ENCODE measurements at regions not wholly inside any gene's neighbourhood (a gene's known extent, or its start where the extent isn't known, plus 50 kb on each side); places are given as distances from the start of the nearest gene placed in this dataset.

- H3K27me3 ChIP-seq (ENCODE audit: insufficient read depth, low read length), result no peaks in the 10 kb centered on the region
- no peak overlapping the region for H3K4me3 ChIP-seq (ENCODE audit: low read depth, low read length)
- H3K36me3 ChIP-seq (ENCODE audit: control insufficient read depth in 1 of 2, insufficient read depth in 2 of 2, low read length in 2 of 2), result no peaks in the 10 kb centered on the region
- no peak overlapping the region for H2BK12ac ChIP-seq (ENCODE audit: low read length)
- H3K18ac ChIP-seq (ENCODE audit: low read length), result no peak overlapping the region
- H2AK5ac ChIP-seq (ENCODE audit: low read length), result no peak overlapping the region
- H3K4ac ChIP-seq (ENCODE audit: low read depth, low read length), result no peak overlapping the region
- no peak overlapping the region for H4K12ac ChIP-seq (ENCODE audit: low read depth, low read length)
- H3K79me1 ChIP-seq (ENCODE audit: low read length), result no peaks in the 10 kb centered on the region
- H3K23ac ChIP-seq (ENCODE audit: low read length), result no peak overlapping the region
- no peak overlapping the region for H4K91ac ChIP-seq (ENCODE audit: low read depth, low read length)
- no peak overlapping the region for H2BK120ac ChIP-seq (ENCODE audit: insufficient read depth, low read length, poor library complexity)
- no peak overlapping the region for H2BK5ac ChIP-seq (ENCODE audit: low read depth, low read length, poor library complexity)
- H3K9me3 ChIP-seq (ENCODE audit: insufficient read depth, low read depth, low read length), result no peaks in the 10 kb centered on the region
- no peaks in the 10 kb centered on the region for H3K4me1 ChIP-seq (ENCODE audit: control insufficient read depth in 1 of 2, insufficient read depth in 2 of 2, low read length in 2 of 2)
- H4K8ac ChIP-seq (ENCODE audit: low read depth, low read length), result no peak overlapping the region
- no peak overlapping the region for H3K14ac ChIP-seq (ENCODE audit: low read length)
- no peak overlapping the region for H3K9ac ChIP-seq (ENCODE audit: low read length)
- H3K4me2 ChIP-seq (ENCODE audit: low read length), result no peak overlapping the region
- no peaks in the 10 kb centered on the region for H3K79me2 ChIP-seq (ENCODE audit: control insufficient read depth, insufficient read depth, low read length, poor library complexity)
- H3K27ac ChIP-seq (ENCODE audit: low read depth, low read length), result no peak overlapping the region
- no peak overlapping the region for H2AFZ ChIP-seq (ENCODE audit: insufficient read depth, low read length, poor library complexity)
- no peak for DNase-seq
- WGBS (ENCODE audit: extremely low coverage, insufficient coverage, insufficient read length), result no CpG with 5 or more reads among the region's 4 CpGs
Measured at GRCh38 chr16:55037046-55037445, 106.4 kb downstream of the IRX5 start.

GRCh38 chr16:55037966-55038365, 107.3 kb downstream of the IRX5 start:
- Histone ChIP-seq H2BK5ac (ENCODE audit: low read depth, low read length, poor library complexity) (no peak overlapping the region), H3K9ac (ENCODE audit: low read length) (no peak overlapping the region), H4K91ac (ENCODE audit: low read depth, low read length) (no peak overlapping the region), H3K4me1 (ENCODE audit: control insufficient read depth in 1 of 2, insufficient read depth in 2 of 2, low read length in 2 of 2) (no peaks in the 10 kb centered on the region), H3K23ac (ENCODE audit: low read length) (no peak overlapping the region), H2BK120ac (ENCODE audit: insufficient read depth, low read length, poor library complexity) (no peak overlapping the region), H2AK5ac (ENCODE audit: low read length) (no peak overlapping the region), H4K8ac (ENCODE audit: low read depth, low read length) (no peak overlapping the region), H2BK12ac (ENCODE audit: low read length) (no peak overlapping the region), H3K27ac (ENCODE audit: low read depth, low read length) (no peak overlapping the region), H3K4me2 (ENCODE audit: low read length) (no peak overlapping the region), H3K4me3 (ENCODE audit: low read depth, low read length) (no peak overlapping the region), H3K27me3 (ENCODE audit: insufficient read depth, low read length) (no peaks in the 10 kb centered on the region), H3K36me3 (ENCODE audit: control insufficient read depth in 1 of 2, insufficient read depth in 2 of 2, low read length in 2 of 2) (no peaks in the 10 kb centered on the region), H3K9me3 (ENCODE audit: insufficient read depth, low read depth, low read length) (no peaks in the 10 kb centered on the region), H3K14ac (ENCODE audit: low read length) (no peak overlapping the region), H3K79me1 (ENCODE audit: low read length) (no peaks in the 10 kb centered on the region), H3K4ac (ENCODE audit: low read depth, low read length) (no peak overlapping the region), H4K12ac (ENCODE audit: low read depth, low read length) (no peak overlapping the region), H2AFZ (ENCODE audit: insufficient read depth, low read length, poor library complexity) (no peak overlapping the region), H3K79me2 (ENCODE audit: control insufficient read depth, insufficient read depth, low read length, poor library complexity) (no peaks in the 10 kb centered on the region), H3K18ac (ENCODE audit: low read length) (no peak overlapping the region)
- no CpG with 5 or more reads among the region's 5 CpGs for WGBS (ENCODE audit: extremely low coverage, insufficient coverage, insufficient read length)
- no peak for DNase-seq

DNA sequence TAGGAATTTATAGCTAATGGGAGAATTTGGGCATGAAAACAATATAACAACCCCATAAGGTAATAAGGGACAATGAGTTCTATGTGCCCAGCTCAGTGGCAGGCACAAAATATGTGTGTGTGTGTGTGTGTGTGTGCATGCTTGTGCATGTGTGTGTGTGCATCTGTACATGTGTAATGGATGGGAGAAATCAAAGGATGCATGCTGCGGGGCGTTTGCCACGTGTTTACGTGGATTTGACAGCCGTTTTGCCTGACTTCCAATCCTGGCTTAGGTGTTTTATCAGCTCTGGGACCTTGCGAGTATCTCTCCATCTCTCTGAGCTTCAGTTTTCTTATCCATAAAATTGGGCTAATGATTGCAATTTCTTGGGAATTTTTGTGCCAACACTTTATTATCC, 108.4 kb downstream of the IRX5 start:
- Histone ChIP-seq H2AK5ac (ENCODE audit: low read length) (no peak overlapping the region), H4K91ac (ENCODE audit: low read depth, low read length) (no peak overlapping the region), H4K12ac (ENCODE audit: low read depth, low read length) (no peak overlapping the region), H3K14ac (ENCODE audit: low read length) (no peak overlapping the region), H2AFZ (ENCODE audit: insufficient read depth, low read length, poor library complexity) (no peak overlapping the region), H3K9me3 (ENCODE audit: insufficient read depth, low read depth, low read length) (no peaks in the 10 kb centered on the region), H2BK12ac (ENCODE audit: low read length) (no peak overlapping the region), H3K18ac (ENCODE audit: low read length) (no peak overlapping the region), H3K9ac (ENCODE audit: low read length) (no peak overlapping the region), H3K79me2 (ENCODE audit: control insufficient read depth, insufficient read depth, low read length, poor library complexity) (no peaks in the 10 kb centered on the region), H3K23ac (ENCODE audit: low read length) (no peak overlapping the region), H3K79me1 (ENCODE audit: low read length) (no peaks in the 10 kb centered on the region), H4K8ac (ENCODE audit: low read depth, low read length) (no peak overlapping the region), H3K4me3 (ENCODE audit: low read depth, low read length) (no peak overlapping the region), H3K27me3 (ENCODE audit: insufficient read depth, low read length) (no peaks in the 10 kb centered on the region), H3K4me1 (ENCODE audit: control insufficient read depth in 1 of 2, insufficient read depth in 2 of 2, low read length in 2 of 2) (no peaks in the 10 kb centered on the region), H3K36me3 (ENCODE audit: control insufficient read depth in 1 of 2, insufficient read depth in 2 of 2, low read length in 2 of 2) (no peaks in the 10 kb centered on the region), H2BK120ac (ENCODE audit: insufficient read depth, low read length, poor library complexity) (no peak overlapping the region), H2BK5ac (ENCODE audit: low read depth, low read length, poor library complexity) (no peak overlapping the region), H3K4ac (ENCODE audit: low read depth, low read length) (no peak overlapping the region), H3K4me2 (ENCODE audit: low read length) (no peak overlapping the region), H3K27ac (ENCODE audit: low read depth, low read length) (no peak overlapping the region)
- DNase-seq, result no peak
- WGBS (ENCODE audit: extremely low coverage, insufficient coverage, insufficient read length), result no CpG with 5 or more reads among the region's 6 CpGs

DNA sequence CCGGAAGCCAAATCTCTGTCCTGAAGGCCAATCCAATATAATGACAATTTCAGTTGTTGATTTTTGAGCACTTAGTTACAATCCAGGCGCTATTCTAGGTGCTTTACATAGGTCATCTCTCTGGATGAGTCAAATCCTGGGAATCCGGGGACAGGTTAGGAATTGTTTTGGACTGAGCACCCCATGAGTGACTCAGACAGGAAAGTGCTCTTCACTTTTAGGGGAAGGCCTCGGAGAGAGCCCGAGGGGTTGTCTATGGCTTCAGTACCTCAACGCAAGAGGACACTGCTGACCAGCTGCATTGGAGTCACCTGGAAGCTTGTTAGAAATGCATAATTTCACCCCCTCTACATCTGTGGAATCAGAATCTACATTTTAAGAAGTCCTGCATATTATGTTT, 108.8 kb downstream of the IRX5 start:
- DNase-seq, result no peak
- no peaks in the 10 kb centered on the region for H3K36me3 ChIP-seq (ENCODE audit: control insufficient read depth in 1 of 2, insufficient read depth in 2 of 2, low read length in 2 of 2)
- H4K91ac ChIP-seq (ENCODE audit: low read depth, low read length), result no peak overlapping the region
- no peak overlapping the region for H3K4me3 ChIP-seq (ENCODE audit: low read depth, low read length)
- WGBS (ENCODE audit: extremely low coverage, insufficient coverage, insufficient read length), result no CpG with 5 or more reads among the region's 6 CpGs
- no peak overlapping the region for H2BK120ac ChIP-seq (ENCODE audit: insufficient read depth, low read length, poor library complexity)
- H3K18ac ChIP-seq (ENCODE audit: low read length), result no peak overlapping the region
- H2BK5ac ChIP-seq (ENCODE audit: low read depth, low read length, poor library complexity), result no peak overlapping the region
- no peak overlapping the region for H4K12ac ChIP-seq (ENCODE audit: low read depth, low read length)
- no peak overlapping the region for H3K23ac ChIP-seq (ENCODE audit: low read length)
- H3K9ac ChIP-seq (ENCODE audit: low read length), result no peak overlapping the region
- no peaks in the 10 kb centered on the region for H3K9me3 ChIP-seq (ENCODE audit: insufficient read depth, low read depth, low read length)
- H2AFZ ChIP-seq (ENCODE audit: insufficient read depth, low read length, poor library complexity), result no peak overlapping the region
- H3K79me1 ChIP-seq (ENCODE audit: low read length), result no peaks in the 10 kb centered on the region
- H3K4me1 ChIP-seq (ENCODE audit: control insufficient read depth in 1 of 2, insufficient read depth in 2 of 2, low read length in 2 of 2), result no peaks in the 10 kb centered on the region
- H4K8ac ChIP-seq (ENCODE audit: low read depth, low read length), result no peak overlapping the region
- no peak overlapping the region for H3K14ac ChIP-seq (ENCODE audit: low read length)
- H3K27ac ChIP-seq (ENCODE audit: low read depth, low read length), result no peak overlapping the region
- H3K79me2 ChIP-seq (ENCODE audit: control insufficient read depth, insufficient read depth, low read length, poor library complexity), result no peaks in the 10 kb centered on the region
- H2AK5ac ChIP-seq (ENCODE audit: low read length), result no peak overlapping the region
- H3K4me2 ChIP-seq (ENCODE audit: low read length), result no peak overlapping the region
- H2BK12ac ChIP-seq (ENCODE audit: low read length), result no peak overlapping the region
- no peaks in the 10 kb centered on the region for H3K27me3 ChIP-seq (ENCODE audit: insufficient read depth, low read length)
- no peak overlapping the region for H3K4ac ChIP-seq (ENCODE audit: low read depth, low read length)
